SK-N-SH (cell line): ENCODE measurements at regions not wholly inside any gene's neighbourhood (a gene's known extent, or its start where the extent isn't known, plus 50 kb on each side); places are given as distances from the start of the nearest gene placed in this dataset.

Source experiments
- CTCF ChIA-PET: fragments of 300-600, 350-600 bp; formaldehyde crosslinking; extraction: SDS; loops from one replicate; lab custom pipeline; 2021; lab: Yijun Ruan, JAX
- POLR2A ChIA-PET: fragments of 350-600 bp; sonication (Branson Sonifier 250); formaldehyde crosslinking; extraction: SDS; loops from one replicate; lab custom pipeline; 2020; ENCODE audit warnings: antibody characterized with exemption, inconsistent platforms; lab: Yijun Ruan, JAX
- DNase-seq: peaks from one replicate; pipeline ENCODE4 v3.0.0; 2012
- H2AFZ ChIP-seq: fragments of 200-600 bp; sonication (generic); 2 replicates; pipeline ENCODE4 v1.8.1; 2016; ENCODE audit warnings: antibody characterized with exemption, mild to moderate bottlenecking, low read depth
- H3F3A ChIP-seq: fragments of 200-600 bp; sonication (generic); replicated peaks from 2 replicates; pipeline ENCODE3; 2016; ENCODE audit warnings: antibody characterized with exemption, mild to moderate bottlenecking; ENCODE audit not compliant: insufficient read depth
- H3K27ac ChIP-seq, 2 experiments: fragments of 200-500 bp in 1 of 2; fragments of 200-600 bp in 1 of 2; sonication (Bioruptor generic) in 1 of 2; sonication (generic), shearing (Covaris generic) in 1 of 2; 2 replicates each; pipeline versions ENCODE4 v1.5.1 to v1.6.1; 2014 to 2016; ENCODE audit warnings: low read depth in 2 of 2, inconsistent platforms in 1 of 2, low read length in 1 of 2, mild to moderate bottlenecking in 1 of 2, mixed read lengths in 1 of 2
- H3K27me3 ChIP-seq: fragments of 200-600 bp; sonication (generic), shearing (Covaris generic); 2 replicates; pipeline ENCODE4 v1.6.1; 2016; ENCODE audit warnings: mixed run types; ENCODE audit not compliant: insufficient read depth
- H3K36me3 ChIP-seq, 2 experiments: fragments of 200-500 bp in 1 of 2; fragments of 200-600 bp in 1 of 2; sonication (Bioruptor generic) in 1 of 2; sonication (generic) in 1 of 2; replicated peaks in 1 of 2; 2 replicates each; pipeline versions ENCODE3 to v1.5.1; 2014 to 2016; ENCODE audit warnings: low read length in 1 of 2, mild to moderate bottlenecking in 1 of 2; ENCODE audit not compliant: insufficient read depth in 2 of 2, control insufficient read depth in 1 of 2
- H3K4me1 ChIP-seq, 2 experiments: fragments of 200-500 bp in 1 of 2; fragments of 200-600 bp in 1 of 2; sonication (Bioruptor generic) in 1 of 2; sonication (generic), shearing (Covaris generic) in 1 of 2; 2 replicates each; pipeline versions ENCODE4 v1.5.1 to v1.6.1; 2014 to 2016; ENCODE audit warnings: low read depth in 1 of 2, low read length in 1 of 2, mixed run types in 1 of 2; ENCODE audit not compliant: insufficient read depth in 2 of 2, control insufficient read depth in 1 of 2
- H3K4me2 ChIP-seq: fragments of 200-600 bp; sonication (generic), shearing (Covaris generic); 2 replicates; pipeline ENCODE4 v1.6.1; 2017; ENCODE audit warnings: mixed run types
- H3K4me3 ChIP-seq, 2 experiments: fragments of 200-500 bp in 1 of 2; fragments of 200-600 bp in 1 of 2; sonication (Bioruptor generic) in 1 of 2; sonication (generic), shearing (Covaris generic) in 1 of 2; 2 replicates each; pipeline versions ENCODE4 v1.5.1 to v1.8.1; 2014 to 2016; ENCODE audit warnings: low read depth in 2 of 2, inconsistent platforms in 1 of 2, low read length in 1 of 2, mild to moderate bottlenecking in 1 of 2, mixed read lengths in 1 of 2, moderate library complexity in 1 of 2
- H3K79me2 ChIP-seq: fragments of 200-600 bp; sonication (generic); 2 replicates; pipeline ENCODE4 v1.8.1; 2017; ENCODE audit warnings: mild to moderate bottlenecking; ENCODE audit not compliant: insufficient read depth
- H3K9ac ChIP-seq: fragments of 200-600 bp; sonication (generic); 2 replicates; pipeline ENCODE4 v1.6.1; 2017; ENCODE audit warnings: mixed run types
- H3K9me2 ChIP-seq: fragments of 200-600 bp; sonication (generic); 2 replicates; pipeline ENCODE4 v1.6.1; 2017; ENCODE audit warnings: mixed run types
- H3K9me3 ChIP-seq: fragments of 200-600 bp; sonication (generic); 2 replicates; pipeline ENCODE4 v1.6.1; 2017; ENCODE audit warnings: mixed run types, mild to moderate bottlenecking, moderate library complexity
- H4K20me1 ChIP-seq: fragments of 200-600 bp; sonication (generic); 2 replicates; pipeline ENCODE4 v1.6.1; 2017; ENCODE audit warnings: mild to moderate bottlenecking, mixed run types; ENCODE audit not compliant: insufficient read depth
- CHD2 ChIP-seq: fragments of 150-350 bp; IDR thresholded peaks from 2 replicates; pipeline ENCODE4 v1.6.1; 2018; ENCODE audit warnings: low read length; ENCODE audit not compliant: partially characterized antibody
- GATA2 ChIP-seq: sonication (generic); formaldehyde crosslinking; IDR thresholded peaks from 2 replicates; pipeline ENCODE4 v1.5.0; 2020; ENCODE audit warnings: mild to moderate bottlenecking, missing genetic modification reagents
- JUND ChIP-seq: IDR thresholded peaks from 2 replicates; pipeline ENCODE4 v1.4.0; 2012
- MEF2A ChIP-seq: IDR thresholded peaks from 2 replicates; pipeline ENCODE4 v1.4.0; 2012; ENCODE audit warnings: low read depth, borderline replicate concordance
- MXI1 ChIP-seq: IDR thresholded peaks from 2 replicates; pipeline ENCODE4 v1.6.1; 2012; ENCODE audit warnings: mild to moderate bottlenecking, low read depth, low read length, improper control_type of control experiment
- NRF1 ChIP-seq: IDR thresholded peaks from 2 replicates; pipeline ENCODE4 v1.6.1; 2012; ENCODE audit warnings: low read depth, mild to moderate bottlenecking, low read length
- RCOR1 ChIP-seq: fragments of 150-350 bp; IDR thresholded peaks from 2 replicates; pipeline ENCODE4 v1.6.1; 2017; ENCODE audit warnings: antibody characterized with exemption, low read length
- RXRA ChIP-seq: IDR thresholded peaks from 2 replicates; pipeline ENCODE4 v1.4.0; 2012; ENCODE audit warnings: low read depth, mild to moderate bottlenecking, borderline replicate concordance
- SIN3A ChIP-seq: IDR thresholded peaks from 2 replicates; pipeline ENCODE4 v1.6.1; 2012; ENCODE audit warnings: low read depth, mild to moderate bottlenecking, low read length, moderate library complexity, borderline replicate concordance
- SMC3 ChIP-seq: IDR thresholded peaks from 2 replicates; pipeline ENCODE4 v1.6.1; 2012; ENCODE audit warnings: low read depth, low read length, improper control_type of control experiment
- TAF1 ChIP-seq: IDR thresholded peaks from 2 replicates; pipeline ENCODE4 v1.6.1; 2012; ENCODE audit warnings: low read depth, mild to moderate bottlenecking, low read length, moderate library complexity, borderline replicate concordance
- TCF12 ChIP-seq: IDR thresholded peaks from 2 replicates; pipeline ENCODE4 v1.4.0; 2012
- USF1 ChIP-seq: IDR thresholded peaks from 2 replicates; pipeline ENCODE4 v1.4.0; 2012; ENCODE audit warnings: low read depth, borderline replicate concordance
- ZBTB33 ChIP-seq: IDR thresholded peaks from 2 replicates; pipeline ENCODE4 v1.4.0; 2012; ENCODE audit warnings: low read depth, borderline replicate concordance
- WGBS: methylation state at CpG from one replicate; pipeline ENCODE4 v1.1.6; 2017; ENCODE audit warnings: low lambda C conversion rate; 5-methylcytosine and 5-hydroxymethylcytosine counted together
- TF ChIP-seq, protein P1 (sequence below): IDR thresholded peaks from 2 replicates; pipeline ENCODE4 v1.4.0; 2012; ENCODE audit warnings: low read depth
- TF ChIP-seq, protein P2 (sequence below): fragments of 150-350 bp; IDR thresholded peaks from 2 replicates; pipeline ENCODE4 v1.6.1; 2017; ENCODE audit warnings: antibody characterized with exemption, low read length, low read depth, borderline replicate concordance

DNA sequence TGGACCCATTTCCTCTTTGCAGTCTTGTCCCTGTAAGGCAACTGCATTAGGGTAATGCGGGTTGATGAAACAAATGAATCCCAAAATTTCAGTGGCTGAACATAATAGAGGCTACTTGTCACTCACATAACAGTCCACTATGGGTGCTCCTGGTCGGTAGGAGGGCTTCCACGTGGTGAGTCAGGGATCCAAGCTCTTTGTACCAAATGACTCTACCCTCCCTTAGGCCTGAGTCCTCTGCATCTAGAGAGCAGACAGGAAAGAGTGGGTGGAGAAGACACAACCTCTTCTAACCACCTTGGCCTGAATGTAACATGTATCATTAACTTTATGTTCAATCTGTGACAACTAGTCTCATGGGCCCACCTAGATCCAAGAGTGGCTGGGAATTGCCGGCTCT lies 86.2 kb upstream of the HAAO start:
- no peak overlapping the region for H3K27ac ChIP-seq
- POLR2A ChIA-PET = no interaction called here
- WGBS = 73% methylated on average over 4 of the region's 4 CpGs

More for the DNA sequence above, 86.2 kb upstream of the HAAO start:
- Histone ChIP-seq H3K4me3 (no peak overlapping the region), H4K20me1 (no peaks in the 10 kb centered on the region), H3K36me3 (no peaks in the 10 kb centered on the region), H3K4me1 (peaks cover 0 to 19% of the 10 kb centered on the region in 2 experiments; a peak in 2 of 4 replicates), H3K79me2 (no peaks in the 10 kb centered on the region), H3K9me3 (no peaks in the 10 kb centered on the region), H3K27me3 (no peaks in the 10 kb centered on the region), H2AFZ (no peak overlapping the region), H3K4me2 (no peak overlapping the region), H3K9me2 (no peaks in the 10 kb centered on the region), H3K9ac (no peak overlapping the region), H3F3A (no peaks in the 10 kb centered on the region)
- no peak for TF ChIP-seq SIN3A
- no peak for TF ChIP-seq CHD2
- no peak for TF ChIP-seq GATA2 (CRISPR knock-in tag)
- TF ChIP-seq USF1 = no peak
- TF ChIP-seq TAF1 = no peak
- TF ChIP-seq MXI1 = no peak
- TF ChIP-seq JUND = no peak
- TF ChIP-seq TCF12 = no peak
- TF ChIP-seq, protein P1, sequence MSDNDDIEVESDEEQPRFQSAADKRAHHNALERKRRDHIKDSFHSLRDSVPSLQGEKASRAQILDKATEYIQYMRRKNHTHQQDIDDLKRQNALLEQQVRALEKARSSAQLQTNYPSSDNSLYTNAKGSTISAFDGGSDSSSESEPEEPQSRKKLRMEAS = no peak
- TF ChIP-seq SMC3 = no peak
- TF ChIP-seq ZBTB33 = no peak
- no peak for TF ChIP-seq RCOR1
- TF ChIP-seq, protein P2, sequence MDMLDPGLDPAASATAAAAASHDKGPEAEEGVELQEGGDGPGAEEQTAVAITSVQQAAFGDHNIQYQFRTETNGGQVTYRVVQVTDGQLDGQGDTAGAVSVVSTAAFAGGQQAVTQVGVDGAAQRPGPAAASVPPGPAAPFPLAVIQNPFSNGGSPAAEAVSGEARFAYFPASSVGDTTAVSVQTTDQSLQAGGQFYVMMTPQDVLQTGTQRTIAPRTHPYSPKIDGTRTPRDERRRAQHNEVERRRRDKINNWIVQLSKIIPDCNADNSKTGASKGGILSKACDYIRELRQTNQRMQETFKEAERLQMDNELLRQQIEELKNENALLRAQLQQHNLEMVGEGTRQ = no peak
- TF ChIP-seq NRF1 = no peak
- no peak for TF ChIP-seq MEF2A
- no peak for TF ChIP-seq RXRA
- CTCF ChIA-PET = interaction anchor here (0.6 to 3.9 kb wide), 6 partner anchors 19 to 69 kb away, joined by 3 to 26 read pairs (median 3); no protein-coding TSS in a partner anchor
- no peak for DNase-seq
